ENCODE measurements at regions not wholly inside any gene's neighbourhood (a gene's known extent, or its start where the extent isn't known, plus 50 kb on each side); places are given as distances from the start of the nearest gene placed in this dataset.

DNA sequence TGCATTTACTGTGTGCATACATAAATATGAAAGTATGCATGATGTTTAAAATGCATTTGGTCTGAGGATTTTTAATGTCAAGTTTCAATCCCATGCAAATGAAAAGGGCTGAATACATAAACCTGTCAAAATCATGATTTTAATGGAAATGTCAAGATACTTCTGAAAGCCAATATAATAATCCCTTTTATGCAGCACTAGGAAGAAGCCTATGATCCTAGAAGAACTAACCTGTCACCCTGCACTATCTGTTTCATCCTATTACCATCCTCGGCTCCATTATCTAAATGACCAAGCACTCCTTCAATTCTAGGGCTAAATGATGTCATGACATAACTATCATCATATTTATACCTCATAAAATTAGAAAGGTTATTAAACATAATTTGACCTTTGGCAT, 2229.4 kb upstream of the WWC1 start:
- TF ChIP-seq CTCF (optimal IDR thresholded peaks at IDR 0.05 in 1 of 3, IDR thresholded peaks at IDR 0.05 in 1 of 3, conservative IDR thresholded peaks at IDR 0.05 in 1 of 3; ENCODE audit: extremely low read depth in 1 of 3, insufficient read depth in 2 of 3, low read length in 3 of 3) (no peak), EZH2 (IDR thresholded peaks at IDR 0.05; ENCODE audit: low read length) (no peak)

Data from keratinocyte (primary cell).